ENCODE measurements at regions not wholly inside any gene's neighbourhood (a gene's known extent, or its start where the extent isn't known, plus 50 kb on each side); places are given as distances from the start of the nearest gene placed in this dataset.
A peak's percentile ranks its signal among the peaks of the same experiment; 100 is the strongest.

- Histone ChIP-seq H3K36me3 (ENCODE audit: control insufficient read depth, insufficient read depth, low read length) (no peaks in the 10 kb centered on the region), H3K27me3 (ENCODE audit: control insufficient read depth, insufficient read depth, low read length, poor library complexity, severe bottlenecking) (no peaks in the 10 kb centered on the region), H3K9me3 (ENCODE audit: control insufficient read depth, low read length) (no peaks in the 10 kb centered on the region), H3K4me1 (ENCODE audit: control insufficient read depth, insufficient read depth, low read length) (peaks cover 3% of the 10 kb centered on the region), H3K9ac (ENCODE audit: extremely low read depth, low read length, poor library complexity, severe bottlenecking) (no peak overlapping the region), H3K4me3 (ENCODE audit: low read length) (peak overlapping the region; percentile 9), H3K27ac (ENCODE audit: low read depth, low read length) (no peak overlapping the region)
- Mint-ChIP-seq H3K36me3 (ENCODE audit: low read depth) (no peaks in the 10 kb centered on the region), H3K27ac (no peak overlapping the region), H3K9me3 (no peaks in the 10 kb centered on the region), H3K4me3 (no peak overlapping the region), H3K27me3 (ENCODE audit: insufficient read depth) (no peaks in the 10 kb centered on the region), H3K4me1 (peaks cover 14% of the 10 kb centered on the region)
- 38 to 71% methylated on average over 1 to 3 of the region's 3 CpGs for WGBS, 2 experiments (ENCODE audit: insufficient coverage in 1 of 2, insufficient read length in 1 of 2)
- no peak for TF ChIP-seq CTCF (conservative IDR thresholded peaks at IDR 0.05)
- peak; percentile 50 for DNase-seq
Observed at GRCh38 chr12:89134213-89134770, 218.0 kb downstream of the DUSP6 start.

GRCh38 chr12:89129167-89129870 is 223.0 kb downstream of the DUSP6 start:
- Histone ChIP-seq H3K27me3 (ENCODE audit: control insufficient read depth, insufficient read depth, low read length, poor library complexity, severe bottlenecking) (no peaks in the 10 kb centered on the region), H3K9me3 (ENCODE audit: control insufficient read depth, low read length) (no peaks in the 10 kb centered on the region), H3K27ac (ENCODE audit: low read depth, low read length) (no peak overlapping the region), H3K4me1 (ENCODE audit: control insufficient read depth, insufficient read depth, low read length) (peaks cover 13% of the 10 kb centered on the region), H3K4me3 (ENCODE audit: low read length) (no peak overlapping the region), H3K36me3 (ENCODE audit: control insufficient read depth, insufficient read depth, low read length) (no peaks in the 10 kb centered on the region), H3K9ac (ENCODE audit: extremely low read depth, low read length, poor library complexity, severe bottlenecking) (no peak overlapping the region)
- Mint-ChIP-seq H3K27ac (no peak overlapping the region), H3K36me3 (ENCODE audit: low read depth) (no peaks in the 10 kb centered on the region), H3K4me3 (no peak overlapping the region), H3K9me3 (no peaks in the 10 kb centered on the region), H3K27me3 (ENCODE audit: insufficient read depth) (no peaks in the 10 kb centered on the region), H3K4me1 (peaks cover 11% of the 10 kb centered on the region)
- 99 to 100% methylated on average over 2 to 3 of the region's 3 CpGs for WGBS, 2 experiments (ENCODE audit: insufficient coverage in 1 of 2, insufficient read length in 1 of 2)
- no peak for TF ChIP-seq CTCF (conservative IDR thresholded peaks at IDR 0.05)
- DNase-seq = no peak

GRCh38 chr12:89126712-89127111 is 225.6 kb downstream of the DUSP6 start:
- peaks cover 6% of the 10 kb centered on the region for H3K4me1 Mint-ChIP-seq
- H3K9ac ChIP-seq (ENCODE audit: extremely low read depth, low read length, poor library complexity, severe bottlenecking) = no peak overlapping the region
- no peak for TF ChIP-seq CTCF (conservative IDR thresholded peaks at IDR 0.05)

More at GRCh38 chr12:89126712-89127111, 225.6 kb downstream of the DUSP6 start:
- WGBS, 2 experiments (ENCODE audit: insufficient coverage in 1 of 2, insufficient read length in 1 of 2) = 88 to 90% methylated on average over 2 to 3 of the region's 3 CpGs
- Mint-ChIP-seq H3K4me3 (no peak overlapping the region), H3K36me3 (ENCODE audit: low read depth) (no peaks in the 10 kb centered on the region), H3K9me3 (no peaks in the 10 kb centered on the region), H3K27ac (no peak overlapping the region), H3K27me3 (ENCODE audit: insufficient read depth) (no peaks in the 10 kb centered on the region)
- Histone ChIP-seq H3K4me1 (ENCODE audit: control insufficient read depth, insufficient read depth, low read length) (peaks cover 10% of the 10 kb centered on the region), H3K36me3 (ENCODE audit: control insufficient read depth, insufficient read depth, low read length) (no peaks in the 10 kb centered on the region), H3K27me3 (ENCODE audit: control insufficient read depth, insufficient read depth, low read length, poor library complexity, severe bottlenecking) (no peaks in the 10 kb centered on the region), H3K9me3 (ENCODE audit: control insufficient read depth, low read length) (no peaks in the 10 kb centered on the region), H3K4me3 (ENCODE audit: low read length) (peak overlapping the region; percentile 30), H3K27ac (ENCODE audit: low read depth, low read length) (no peak overlapping the region)
- no peak for DNase-seq
